ENCODE measurements at regions not wholly inside any gene's neighbourhood (a gene's known extent, or its start where the extent isn't known, plus 50 kb on each side); places are given as distances from the start of the nearest gene placed in this dataset.

GRCh38 chr16:10252155-10252554 is 69.9 kb upstream of the GRIN2A start:
- no peak for TF ChIP-seq EZH2 (IDR thresholded peaks at IDR 0.05; ENCODE audit: borderline replicate concordance, low read depth, low read length, poor library complexity, severe bottlenecking)
- TF ChIP-seq, protein P1, sequence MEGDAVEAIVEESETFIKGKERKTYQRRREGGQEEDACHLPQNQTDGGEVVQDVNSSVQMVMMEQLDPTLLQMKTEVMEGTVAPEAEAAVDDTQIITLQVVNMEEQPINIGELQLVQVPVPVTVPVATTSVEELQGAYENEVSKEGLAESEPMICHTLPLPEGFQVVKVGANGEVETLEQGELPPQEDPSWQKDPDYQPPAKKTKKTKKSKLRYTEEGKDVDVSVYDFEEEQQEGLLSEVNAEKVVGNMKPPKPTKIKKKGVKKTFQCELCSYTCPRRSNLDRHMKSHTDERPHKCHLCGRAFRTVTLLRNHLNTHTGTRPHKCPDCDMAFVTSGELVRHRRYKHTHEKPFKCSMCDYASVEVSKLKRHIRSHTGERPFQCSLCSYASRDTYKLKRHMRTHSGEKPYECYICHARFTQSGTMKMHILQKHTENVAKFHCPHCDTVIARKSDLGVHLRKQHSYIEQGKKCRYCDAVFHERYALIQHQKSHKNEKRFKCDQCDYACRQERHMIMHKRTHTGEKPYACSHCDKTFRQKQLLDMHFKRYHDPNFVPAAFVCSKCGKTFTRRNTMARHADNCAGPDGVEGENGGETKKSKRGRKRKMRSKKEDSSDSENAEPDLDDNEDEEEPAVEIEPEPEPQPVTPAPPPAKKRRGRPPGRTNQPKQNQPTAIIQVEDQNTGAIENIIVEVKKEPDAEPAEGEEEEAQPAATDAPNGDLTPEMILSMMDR (conservative IDR thresholded peaks at IDR 0.05; ENCODE audit: low read depth, low read length) = no peak

All from A673 (cell line).